ENCODE measurements at regions not wholly inside any gene's neighbourhood (a gene's known extent, or its start where the extent isn't known, plus 50 kb on each side); places are given as distances from the start of the nearest gene placed in this dataset.

- no peak for DNase-seq (ENCODE audit: low read depth)
Measured at GRCh38 chr10:129331207-129331838, 135.7 kb upstream of the MGMT start.

GRCh38 chr10:129331839-129332220, 135.2 kb upstream of the MGMT start:
- no peak for DNase-seq (ENCODE audit: low read depth)

DNA sequence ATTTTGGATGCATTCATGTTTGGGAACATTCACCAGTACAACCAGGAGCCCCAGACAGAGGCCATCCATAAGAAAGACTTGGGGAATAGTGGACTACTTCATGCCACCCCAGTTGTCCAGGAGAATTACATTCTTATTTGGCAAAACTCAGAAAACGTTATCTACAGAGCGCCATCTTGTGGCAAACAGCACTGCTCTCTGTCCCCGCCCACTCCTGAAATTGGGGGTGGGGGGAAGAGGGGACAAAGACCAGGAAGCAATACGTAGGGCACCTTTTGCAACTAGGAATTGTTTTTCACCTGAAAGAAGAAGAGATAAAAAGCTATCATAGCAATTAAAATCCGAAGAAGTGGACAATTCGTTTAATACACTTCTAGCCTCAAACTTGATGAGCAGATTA, 134.6 kb upstream of the MGMT start:
- DNase-seq (ENCODE audit: low read depth), result no peak

GRCh38 chr10:129333706-129334105, 133.3 kb upstream of the MGMT start:
- DNase-seq (ENCODE audit: low read depth), result no peak

GRCh38 chr10:129334266-129334665, 132.8 kb upstream of the MGMT start:
- DNase-seq (ENCODE audit: low read depth), result no peak

- no peak for DNase-seq (ENCODE audit: low read depth)
Measured at GRCh38 chr10:129335396-129335795, 131.6 kb upstream of the MGMT start.

DNA sequence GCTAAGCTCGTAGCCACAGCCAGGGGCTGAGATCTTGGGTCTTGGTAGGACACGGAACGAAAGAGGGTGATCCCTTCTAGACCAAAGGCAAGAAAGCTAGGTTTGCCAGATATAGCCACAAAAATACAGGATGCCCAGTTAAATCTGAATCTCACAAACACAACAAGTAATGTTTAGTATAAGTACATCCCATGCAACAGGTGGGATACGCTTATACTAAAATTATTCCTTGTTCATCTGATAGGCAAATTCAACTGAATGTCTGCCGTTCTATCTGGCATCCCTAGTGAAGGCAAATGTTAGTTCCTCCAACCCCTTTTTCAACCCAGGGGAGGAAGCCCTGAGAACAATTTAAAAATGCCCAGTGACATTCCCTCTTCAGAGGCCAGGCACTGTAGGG, 131.1 kb upstream of the MGMT start:
- no peak for DNase-seq (ENCODE audit: low read depth)

DNA sequence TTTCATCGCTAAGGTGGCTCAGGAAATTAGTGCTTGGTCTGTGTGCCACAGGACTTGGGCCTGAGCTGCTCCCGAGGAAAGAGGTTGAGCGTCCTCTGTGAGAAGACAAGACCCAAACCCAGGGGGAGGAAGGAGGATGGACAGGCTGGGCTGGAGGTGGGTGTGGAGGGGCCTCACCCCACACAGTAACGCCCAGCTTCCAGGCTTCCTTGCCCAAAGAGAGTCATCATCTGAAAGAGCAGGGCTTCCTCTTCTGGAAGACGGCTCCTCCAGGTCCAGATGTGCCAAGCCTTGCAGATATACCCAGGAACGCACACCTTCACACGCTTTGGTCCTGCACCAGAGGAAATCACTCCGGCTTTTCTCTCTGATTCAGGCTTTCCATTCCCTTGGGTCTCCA, 127.8 kb upstream of the MGMT start:
- no peak for DNase-seq (ENCODE audit: low read depth)

DNA sequence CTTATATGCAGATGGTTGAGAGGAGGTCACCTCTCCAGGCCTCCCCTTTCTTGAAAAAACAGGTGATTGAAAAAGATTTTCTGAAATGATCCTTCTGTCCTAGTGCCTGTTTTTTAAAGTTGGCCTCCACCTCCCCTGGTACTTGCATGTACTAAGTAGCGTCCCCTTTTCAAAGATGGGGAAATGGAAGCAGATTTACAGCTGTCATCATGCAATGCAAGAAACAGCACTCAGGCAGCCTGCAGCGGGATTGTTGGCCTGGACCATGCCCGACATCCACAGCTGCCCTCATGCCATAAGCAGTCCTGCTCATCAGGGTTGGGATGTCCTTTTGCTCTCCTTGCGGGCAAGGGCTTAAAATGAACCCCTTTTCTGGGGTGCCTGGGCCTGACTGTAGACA, 127.2 kb upstream of the MGMT start:
- DNase-seq (ENCODE audit: low read depth), result no peak

GRCh38 chr10:129341087-129341486, 126.0 kb upstream of the MGMT start:
- no peak for DNase-seq (ENCODE audit: low read depth)

GRCh38 chr10:129342385-129342784, 124.7 kb upstream of the MGMT start:
- DNase-seq (ENCODE audit: low read depth), result no peak

DNA sequence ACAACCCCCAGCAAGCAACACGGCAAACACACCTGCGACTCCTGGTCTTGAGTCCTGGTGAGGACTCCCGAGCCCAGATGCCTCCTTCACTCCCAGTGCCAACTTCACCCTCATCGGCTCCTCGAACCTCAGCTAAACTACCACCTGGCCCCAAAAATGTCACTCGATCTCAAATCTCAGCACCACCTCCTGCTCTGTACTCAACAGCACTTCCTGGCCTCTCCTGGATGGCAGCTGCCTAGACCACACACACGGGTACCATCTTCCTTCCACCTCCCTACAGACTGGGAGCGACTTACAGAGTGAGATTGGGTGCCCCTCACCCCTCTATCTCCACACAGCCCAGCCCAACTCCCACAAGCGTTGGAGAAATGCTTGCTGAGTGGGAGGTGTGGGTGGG, 123.9 kb upstream of the MGMT start:
- no peak for DNase-seq (ENCODE audit: low read depth)

- no peak for DNase-seq (ENCODE audit: low read depth)
Measured at GRCh38 chr10:129344103-129344502, 122.9 kb upstream of the MGMT start.

DNA sequence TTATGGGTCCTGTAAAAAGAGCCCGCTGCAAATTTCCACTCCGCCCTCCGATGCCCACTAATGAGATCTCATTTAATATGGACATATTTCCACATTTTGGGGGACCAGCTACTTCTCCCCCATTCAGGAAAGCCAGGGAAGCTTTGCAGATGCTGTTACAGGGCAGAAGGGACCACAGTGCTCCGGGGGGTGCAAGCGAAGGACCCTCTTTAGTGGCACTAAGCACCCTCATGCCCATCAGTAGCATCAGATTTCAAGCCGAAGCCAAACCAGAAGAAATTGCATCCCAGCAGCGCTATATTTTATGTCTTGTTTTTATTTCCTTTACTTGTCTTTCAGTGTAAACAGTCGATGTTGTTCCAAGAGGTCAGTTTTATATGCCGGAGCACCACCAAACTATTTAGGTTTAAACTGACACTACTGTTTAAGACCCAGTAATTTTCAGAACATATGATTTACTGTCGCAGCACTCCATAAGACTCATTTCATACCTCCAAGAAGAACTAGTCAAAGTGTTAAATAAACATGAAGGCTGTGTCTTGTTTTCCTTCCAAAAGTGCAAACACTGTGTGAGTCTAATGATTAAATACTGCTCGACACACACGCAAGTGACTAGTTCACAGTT, 122.2 kb upstream of the MGMT start:
- DNase-seq (ENCODE audit: low read depth), result no peak

GRCh38 chr10:129345763-129346162, 121.3 kb upstream of the MGMT start:
- no peak for DNase-seq (ENCODE audit: low read depth)

DNA sequence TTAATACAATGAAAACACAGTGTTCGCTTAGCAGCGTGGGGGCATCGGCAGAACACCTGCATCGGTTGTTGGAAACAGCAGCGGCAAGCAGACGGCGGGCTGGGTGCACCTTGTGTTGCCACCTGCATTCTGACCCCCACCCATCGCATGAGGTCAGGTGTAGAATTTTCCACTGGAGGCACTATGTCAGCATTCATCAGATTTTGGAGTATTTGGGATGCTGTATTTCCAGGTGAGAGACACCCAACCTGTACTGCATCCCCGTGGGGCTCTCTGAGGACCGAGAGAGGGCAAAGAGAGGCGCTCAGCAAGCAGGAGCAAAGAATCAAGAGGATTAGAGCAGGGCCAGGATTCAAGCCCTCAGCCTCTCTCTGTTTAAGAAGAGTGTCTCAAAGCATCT, 116.4 kb upstream of the MGMT start:
- DNase-seq (ENCODE audit: low read depth), result no peak

- DNase-seq (ENCODE audit: low read depth), result no peak
Measured at GRCh38 chr10:129353101-129353500, 113.9 kb upstream of the MGMT start.

DNA sequence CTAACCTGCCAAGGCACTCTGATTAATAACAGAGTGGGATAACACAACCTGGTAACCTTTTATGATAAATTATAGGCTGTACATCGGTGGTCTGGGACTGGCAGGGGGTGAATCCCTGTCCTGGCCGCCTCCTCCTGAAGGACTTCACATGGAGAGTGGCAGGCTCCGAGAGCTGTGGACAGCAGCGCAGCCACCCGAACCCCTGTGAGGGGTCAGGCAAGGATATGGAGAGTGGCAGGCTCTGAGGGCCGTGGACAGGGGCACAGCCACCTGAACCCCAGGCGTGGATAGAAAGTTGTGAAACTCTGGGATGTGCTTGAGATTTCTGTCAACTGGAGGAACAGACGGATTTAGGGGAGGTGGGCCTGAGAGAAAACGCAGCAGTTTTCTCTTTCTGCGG, 107.0 kb upstream of the MGMT start:
- no peak for DNase-seq (ENCODE audit: low read depth)

GRCh38 chr10:129361676-129362376, 105.2 kb upstream of the MGMT start:
- no peak for DNase-seq (ENCODE audit: low read depth)

DNA sequence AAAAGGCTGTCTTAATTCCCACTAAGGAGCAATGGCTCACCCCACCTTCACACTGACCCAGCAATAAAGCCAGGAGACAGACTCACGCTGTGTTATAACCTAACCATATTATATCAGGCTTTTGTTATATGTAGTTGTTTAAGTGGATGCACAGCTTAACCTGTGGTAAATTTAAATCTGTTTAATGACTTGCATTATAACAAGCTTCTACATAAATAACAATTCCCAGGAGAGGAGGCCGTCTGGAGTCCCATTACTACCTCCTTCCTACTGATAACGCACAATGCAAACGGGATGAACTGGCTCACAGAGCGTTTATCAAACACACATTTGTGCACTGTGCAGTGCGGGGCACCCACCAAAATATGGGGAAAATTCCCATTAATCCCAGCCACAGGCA, 102.1 kb upstream of the MGMT start:
- DNase-seq (ENCODE audit: low read depth), result no peak

DNA sequence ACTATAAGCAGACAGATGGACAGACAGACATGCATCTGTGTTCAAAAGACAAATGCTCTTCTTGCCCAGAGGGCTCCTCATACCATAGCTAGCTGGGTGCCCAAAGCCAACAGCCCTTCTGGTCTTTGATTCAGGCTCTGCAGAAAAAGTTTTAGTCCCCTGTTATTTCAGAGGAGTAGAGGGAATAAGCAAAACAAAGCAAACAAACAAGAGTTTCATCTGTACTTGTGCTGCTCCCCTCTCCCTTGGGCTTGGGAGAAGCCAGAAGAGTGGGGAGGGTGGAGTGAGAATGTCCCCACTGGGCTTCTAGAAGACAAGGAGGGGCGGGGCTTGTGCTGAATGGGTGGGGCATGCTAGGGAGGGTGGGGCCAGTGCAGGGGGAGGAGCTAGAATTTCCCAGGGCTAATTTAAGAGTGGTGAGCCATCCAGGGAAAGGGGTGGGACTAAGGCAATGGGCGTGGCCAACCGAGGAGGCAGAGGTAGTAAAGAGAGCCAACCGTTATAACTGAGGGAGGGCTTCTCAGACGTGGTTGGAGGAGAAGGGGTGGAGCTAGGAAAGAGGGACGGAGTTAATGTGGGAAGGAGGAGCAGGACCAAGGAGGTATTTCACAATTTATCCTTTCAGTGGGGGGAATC, 101.2 kb upstream of the MGMT start:
- no peak for DNase-seq (ENCODE audit: low read depth)

DNA sequence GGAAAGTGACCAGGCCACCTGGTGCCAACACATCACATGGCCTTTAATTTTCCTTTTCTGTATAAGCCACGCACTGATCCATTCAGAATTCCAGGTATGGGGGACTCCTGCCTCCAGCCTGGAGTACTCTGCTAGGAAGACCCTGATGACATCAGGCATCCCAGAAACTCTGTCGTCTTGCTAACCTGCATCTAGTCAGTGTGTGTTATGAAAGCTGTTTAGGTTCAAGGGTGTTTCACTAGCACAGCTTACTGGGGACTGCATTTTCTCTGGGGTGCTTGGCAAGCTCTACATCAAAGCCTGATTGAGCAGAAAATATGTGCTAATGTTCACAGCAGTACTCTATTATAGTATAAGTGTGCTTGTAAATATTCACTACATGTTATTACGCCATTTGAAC, 100.6 kb upstream of the MGMT start:
- DNase-seq (ENCODE audit: low read depth), result no peak

- no peak for DNase-seq (ENCODE audit: low read depth)
Measured at GRCh38 chr10:129369566-129369965, 97.5 kb upstream of the MGMT start.
